ENCODE measurements at regions not wholly inside any gene's neighbourhood (a gene's known extent, or its start where the extent isn't known, plus 50 kb on each side); places are given as distances from the start of the nearest gene placed in this dataset.

- peak; percentile 81 for TF ChIP-seq PRDM10 (tag by site-specific recombination; IDR thresholded peaks at IDR 0.05)
- no peak for TF ChIP-seq ZNF426 (tag by site-specific recombination; IDR thresholded peaks at IDR 0.05)
- TF ChIP-seq ZNF513 (tag by site-specific recombination; IDR thresholded peaks at IDR 0.05): no peak
- no peak for TF ChIP-seq ZNF654 (tag by site-specific recombination; IDR thresholded peaks at IDR 0.05; ENCODE audit: low read depth)
- no peak for TF ChIP-seq ZSCAN30 (tag by site-specific recombination; IDR thresholded peaks at IDR 0.05)
- no peak for TF ChIP-seq ZNF157 (tag by site-specific recombination; IDR thresholded peaks at IDR 0.05)
- no peak for TF ChIP-seq SETDB1 (IDR thresholded peaks at IDR 0.05; ENCODE audit: insufficient read length, low read length)
- TF ChIP-seq, protein P1, sequence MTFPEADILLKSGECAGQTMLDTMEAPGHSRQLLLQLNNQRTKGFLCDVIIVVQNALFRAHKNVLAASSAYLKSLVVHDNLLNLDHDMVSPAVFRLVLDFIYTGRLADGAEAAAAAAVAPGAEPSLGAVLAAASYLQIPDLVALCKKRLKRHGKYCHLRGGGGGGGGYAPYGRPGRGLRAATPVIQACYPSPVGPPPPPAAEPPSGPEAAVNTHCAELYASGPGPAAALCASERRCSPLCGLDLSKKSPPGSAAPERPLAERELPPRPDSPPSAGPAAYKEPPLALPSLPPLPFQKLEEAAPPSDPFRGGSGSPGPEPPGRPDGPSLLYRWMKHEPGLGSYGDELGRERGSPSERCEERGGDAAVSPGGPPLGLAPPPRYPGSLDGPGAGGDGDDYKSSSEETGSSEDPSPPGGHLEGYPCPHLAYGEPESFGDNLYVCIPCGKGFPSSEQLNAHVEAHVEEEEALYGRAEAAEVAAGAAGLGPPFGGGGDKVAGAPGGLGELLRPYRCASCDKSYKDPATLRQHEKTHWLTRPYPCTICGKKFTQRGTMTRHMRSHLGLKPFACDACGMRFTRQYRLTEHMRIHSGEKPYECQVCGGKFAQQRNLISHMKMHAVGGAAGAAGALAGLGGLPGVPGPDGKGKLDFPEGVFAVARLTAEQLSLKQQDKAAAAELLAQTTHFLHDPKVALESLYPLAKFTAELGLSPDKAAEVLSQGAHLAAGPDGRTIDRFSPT (tag by site-specific recombination; IDR thresholded peaks at IDR 0.05): no peak
- TF ChIP-seq SP3 (tag by site-specific recombination; IDR thresholded peaks at IDR 0.05): peak; percentile 90
- TF ChIP-seq SP2 (tag by site-specific recombination; IDR thresholded peaks at IDR 0.05): peak; percentile 84
- peak; percentile 61; the same call in 1 of the 2 replicates for TF ChIP-seq KLF8 (tag by site-specific recombination; IDR thresholded peaks at IDR 0.05)
- TF ChIP-seq, protein P2, sequence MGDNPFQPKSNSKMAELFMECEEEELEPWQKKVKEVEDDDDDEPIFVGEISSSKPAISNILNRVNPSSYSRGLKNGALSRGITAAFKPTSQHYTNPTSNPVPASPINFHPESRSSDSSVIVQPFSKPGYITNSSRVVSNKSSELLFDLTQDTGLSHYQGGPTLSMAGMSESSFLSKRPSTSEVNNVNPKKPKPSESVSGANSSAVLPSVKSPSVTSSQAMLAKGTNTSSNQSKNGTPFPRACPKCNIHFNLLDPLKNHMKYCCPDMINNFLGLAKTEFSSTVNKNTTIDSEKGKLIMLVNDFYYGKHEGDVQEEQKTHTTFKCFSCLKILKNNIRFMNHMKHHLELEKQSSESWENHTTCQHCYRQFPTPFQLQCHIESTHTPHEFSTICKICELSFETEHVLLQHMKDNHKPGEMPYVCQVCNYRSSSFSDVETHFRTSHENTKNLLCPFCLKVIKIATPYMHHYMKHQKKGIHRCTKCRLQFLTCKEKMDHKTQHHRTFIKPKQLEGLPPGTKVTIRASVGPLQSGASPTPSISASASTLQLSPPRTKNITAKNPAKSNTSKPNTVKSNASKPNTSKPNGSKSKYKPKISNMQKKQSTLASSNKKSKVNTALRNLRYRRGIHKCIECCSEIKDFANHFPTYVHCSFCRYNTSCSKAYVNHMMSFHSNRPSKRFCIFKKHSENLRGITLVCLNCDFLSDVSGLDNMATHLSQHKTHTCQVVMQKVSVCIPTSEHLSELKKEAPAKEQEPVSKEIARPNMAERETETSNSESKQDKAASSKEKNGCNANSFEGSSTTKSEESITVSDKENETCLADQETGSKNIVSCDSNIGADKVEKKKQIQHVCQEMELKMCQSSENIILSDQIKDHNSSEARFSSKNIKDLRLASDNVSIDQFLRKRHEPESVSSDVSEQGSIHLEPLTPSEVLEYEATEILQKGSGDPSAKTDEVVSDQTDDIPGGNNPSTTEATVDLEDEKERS (tag by site-specific recombination; IDR thresholded peaks at IDR 0.05): no peak
- peak; percentile 51; the same call in 1 of the 2 replicates for TF ChIP-seq ZBTB20 (tag by site-specific recombination; IDR thresholded peaks at IDR 0.05)
- no peak for TF ChIP-seq PRDM6 (tag by site-specific recombination; IDR thresholded peaks at IDR 0.05)
- TF ChIP-seq ZNF571 (tag by site-specific recombination; IDR thresholded peaks at IDR 0.05): no peak
- TF ChIP-seq, protein P3, sequence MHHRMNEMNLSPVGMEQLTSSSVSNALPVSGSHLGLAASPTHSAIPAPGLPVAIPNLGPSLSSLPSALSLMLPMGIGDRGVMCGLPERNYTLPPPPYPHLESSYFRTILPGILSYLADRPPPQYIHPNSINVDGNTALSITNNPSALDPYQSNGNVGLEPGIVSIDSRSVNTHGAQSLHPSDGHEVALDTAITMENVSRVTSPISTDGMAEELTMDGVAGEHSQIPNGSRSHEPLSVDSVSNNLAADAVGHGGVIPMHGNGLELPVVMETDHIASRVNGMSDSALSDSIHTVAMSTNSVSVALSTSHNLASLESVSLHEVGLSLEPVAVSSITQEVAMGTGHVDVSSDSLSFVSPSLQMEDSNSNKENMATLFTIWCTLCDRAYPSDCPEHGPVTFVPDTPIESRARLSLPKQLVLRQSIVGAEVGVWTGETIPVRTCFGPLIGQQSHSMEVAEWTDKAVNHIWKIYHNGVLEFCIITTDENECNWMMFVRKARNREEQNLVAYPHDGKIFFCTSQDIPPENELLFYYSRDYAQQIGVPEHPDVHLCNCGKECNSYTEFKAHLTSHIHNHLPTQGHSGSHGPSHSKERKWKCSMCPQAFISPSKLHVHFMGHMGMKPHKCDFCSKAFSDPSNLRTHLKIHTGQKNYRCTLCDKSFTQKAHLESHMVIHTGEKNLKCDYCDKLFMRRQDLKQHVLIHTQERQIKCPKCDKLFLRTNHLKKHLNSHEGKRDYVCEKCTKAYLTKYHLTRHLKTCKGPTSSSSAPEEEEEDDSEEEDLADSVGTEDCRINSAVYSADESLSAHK (tag by site-specific recombination; IDR thresholded peaks at IDR 0.05): peak; percentile 81
- TF ChIP-seq ZIC2 (tag by site-specific recombination; IDR thresholded peaks at IDR 0.05): 0 out of 2 replicates have a peak, but pooled peaks have one; percentile 14
- TF ChIP-seq ZNF155 (tag by site-specific recombination; IDR thresholded peaks at IDR 0.05): no peak
- TF ChIP-seq ZBTB26 (tag by site-specific recombination; optimal IDR thresholded peaks at IDR 0.05): peak; percentile 52
- TF ChIP-seq, protein P4, sequence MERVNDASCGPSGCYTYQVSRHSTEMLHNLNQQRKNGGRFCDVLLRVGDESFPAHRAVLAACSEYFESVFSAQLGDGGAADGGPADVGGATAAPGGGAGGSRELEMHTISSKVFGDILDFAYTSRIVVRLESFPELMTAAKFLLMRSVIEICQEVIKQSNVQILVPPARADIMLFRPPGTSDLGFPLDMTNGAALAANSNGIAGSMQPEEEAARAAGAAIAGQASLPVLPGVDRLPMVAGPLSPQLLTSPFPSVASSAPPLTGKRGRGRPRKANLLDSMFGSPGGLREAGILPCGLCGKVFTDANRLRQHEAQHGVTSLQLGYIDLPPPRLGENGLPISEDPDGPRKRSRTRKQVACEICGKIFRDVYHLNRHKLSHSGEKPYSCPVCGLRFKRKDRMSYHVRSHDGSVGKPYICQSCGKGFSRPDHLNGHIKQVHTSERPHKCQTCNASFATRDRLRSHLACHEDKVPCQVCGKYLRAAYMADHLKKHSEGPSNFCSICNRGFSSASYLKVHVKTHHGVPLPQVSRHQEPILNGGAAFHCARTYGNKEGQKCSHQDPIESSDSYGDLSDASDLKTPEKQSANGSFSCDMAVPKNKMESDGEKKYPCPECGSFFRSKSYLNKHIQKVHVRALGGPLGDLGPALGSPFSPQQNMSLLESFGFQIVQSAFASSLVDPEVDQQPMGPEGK (tag by site-specific recombination; IDR thresholded peaks at IDR 0.05): peak; percentile 60
These were observed 82.3 kb upstream of the CD99 start (continued) for GRCh38 chrX:2608638-2609430.

All from HEK293 (cell line).